ENCODE measurements at regions not wholly inside any gene's neighbourhood (a gene's known extent, or its start where the extent isn't known, plus 50 kb on each side); places are given as distances from the start of the nearest gene placed in this dataset.

DNA sequence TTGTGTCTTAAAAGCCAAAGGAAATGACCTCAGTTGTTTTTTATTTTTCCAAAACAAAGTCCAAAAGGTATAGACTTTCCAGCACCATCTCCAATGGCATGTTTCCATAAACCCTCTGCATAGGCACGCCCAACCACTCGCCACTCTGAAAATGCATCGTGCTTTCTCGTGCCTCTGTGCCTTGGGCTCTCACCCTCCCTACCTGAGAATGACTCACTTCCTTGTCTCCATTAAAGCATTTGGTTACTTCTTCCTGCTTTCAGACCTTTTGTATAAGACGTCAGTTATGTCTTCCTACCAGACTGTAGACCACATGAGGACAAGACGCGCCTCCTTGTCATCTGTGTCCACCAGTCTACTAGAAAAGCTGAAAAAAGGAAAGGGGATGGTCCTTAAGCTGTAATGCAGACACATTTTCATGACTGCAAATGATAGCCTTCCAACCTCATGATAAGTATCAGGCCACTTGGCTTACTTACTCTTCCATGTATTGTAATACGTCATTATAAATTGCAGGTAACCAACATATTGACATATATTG lies 61.2 kb upstream of the CDYL start:
- TF ChIP-seq ZBTB7A (IDR thresholded peaks at IDR 0.05; ENCODE audit: low read depth) (no peak), EP300 (IDR thresholded peaks at IDR 0.05; ENCODE audit: borderline replicate concordance) (no peak), FOXM1 (IDR thresholded peaks at IDR 0.05; ENCODE audit: borderline replicate concordance, low read depth) (no peak), CREB1 (IDR thresholded peaks at IDR 0.05; ENCODE audit: low read depth) (no peak), YY1 (IDR thresholded peaks at IDR 0.05; ENCODE audit: low read depth) (no peak), EGR1 (IDR thresholded peaks at IDR 0.05) (no peak), NFIC (IDR thresholded peaks at IDR 0.05) (no peak), TCF12 (IDR thresholded peaks at IDR 0.05; ENCODE audit: low read depth) (no peak), TAF1 (IDR thresholded peaks at IDR 0.05; ENCODE audit: low read depth) (no peak), RAD21 (IDR thresholded peaks at IDR 0.05; ENCODE audit: low read depth) (no peak), CEBPB (IDR thresholded peaks at IDR 0.05) (no peak), TEAD4 (IDR thresholded peaks at IDR 0.05) (no peak)
- TF ChIP-seq, protein P1, sequence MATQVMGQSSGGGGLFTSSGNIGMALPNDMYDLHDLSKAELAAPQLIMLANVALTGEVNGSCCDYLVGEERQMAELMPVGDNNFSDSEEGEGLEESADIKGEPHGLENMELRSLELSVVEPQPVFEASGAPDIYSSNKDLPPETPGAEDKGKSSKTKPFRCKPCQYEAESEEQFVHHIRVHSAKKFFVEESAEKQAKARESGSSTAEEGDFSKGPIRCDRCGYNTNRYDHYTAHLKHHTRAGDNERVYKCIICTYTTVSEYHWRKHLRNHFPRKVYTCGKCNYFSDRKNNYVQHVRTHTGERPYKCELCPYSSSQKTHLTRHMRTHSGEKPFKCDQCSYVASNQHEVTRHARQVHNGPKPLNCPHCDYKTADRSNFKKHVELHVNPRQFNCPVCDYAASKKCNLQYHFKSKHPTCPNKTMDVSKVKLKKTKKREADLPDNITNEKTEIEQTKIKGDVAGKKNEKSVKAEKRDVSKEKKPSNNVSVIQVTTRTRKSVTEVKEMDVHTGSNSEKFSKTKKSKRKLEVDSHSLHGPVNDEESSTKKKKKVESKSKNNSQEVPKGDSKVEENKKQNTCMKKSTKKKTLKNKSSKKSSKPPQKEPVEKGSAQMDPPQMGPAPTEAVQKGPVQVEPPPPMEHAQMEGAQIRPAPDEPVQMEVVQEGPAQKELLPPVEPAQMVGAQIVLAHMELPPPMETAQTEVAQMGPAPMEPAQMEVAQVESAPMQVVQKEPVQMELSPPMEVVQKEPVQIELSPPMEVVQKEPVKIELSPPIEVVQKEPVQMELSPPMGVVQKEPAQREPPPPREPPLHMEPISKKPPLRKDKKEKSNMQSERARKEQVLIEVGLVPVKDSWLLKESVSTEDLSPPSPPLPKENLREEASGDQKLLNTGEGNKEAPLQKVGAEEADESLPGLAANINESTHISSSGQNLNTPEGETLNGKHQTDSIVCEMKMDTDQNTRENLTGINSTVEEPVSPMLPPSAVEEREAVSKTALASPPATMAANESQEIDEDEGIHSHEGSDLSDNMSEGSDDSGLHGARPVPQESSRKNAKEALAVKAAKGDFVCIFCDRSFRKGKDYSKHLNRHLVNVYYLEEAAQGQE (IDR thresholded peaks at IDR 0.05; ENCODE audit: low read depth): no peak
- TF ChIP-seq, protein P2, sequence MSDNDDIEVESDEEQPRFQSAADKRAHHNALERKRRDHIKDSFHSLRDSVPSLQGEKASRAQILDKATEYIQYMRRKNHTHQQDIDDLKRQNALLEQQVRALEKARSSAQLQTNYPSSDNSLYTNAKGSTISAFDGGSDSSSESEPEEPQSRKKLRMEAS (IDR thresholded peaks at IDR 0.05): no peak
- TF ChIP-seq, protein P3, sequence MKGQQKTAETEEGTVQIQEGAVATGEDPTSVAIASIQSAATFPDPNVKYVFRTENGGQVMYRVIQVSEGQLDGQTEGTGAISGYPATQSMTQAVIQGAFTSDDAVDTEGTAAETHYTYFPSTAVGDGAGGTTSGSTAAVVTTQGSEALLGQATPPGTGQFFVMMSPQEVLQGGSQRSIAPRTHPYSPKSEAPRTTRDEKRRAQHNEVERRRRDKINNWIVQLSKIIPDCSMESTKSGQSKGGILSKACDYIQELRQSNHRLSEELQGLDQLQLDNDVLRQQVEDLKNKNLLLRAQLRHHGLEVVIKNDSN (IDR thresholded peaks at IDR 0.05): no peak

DNA sequence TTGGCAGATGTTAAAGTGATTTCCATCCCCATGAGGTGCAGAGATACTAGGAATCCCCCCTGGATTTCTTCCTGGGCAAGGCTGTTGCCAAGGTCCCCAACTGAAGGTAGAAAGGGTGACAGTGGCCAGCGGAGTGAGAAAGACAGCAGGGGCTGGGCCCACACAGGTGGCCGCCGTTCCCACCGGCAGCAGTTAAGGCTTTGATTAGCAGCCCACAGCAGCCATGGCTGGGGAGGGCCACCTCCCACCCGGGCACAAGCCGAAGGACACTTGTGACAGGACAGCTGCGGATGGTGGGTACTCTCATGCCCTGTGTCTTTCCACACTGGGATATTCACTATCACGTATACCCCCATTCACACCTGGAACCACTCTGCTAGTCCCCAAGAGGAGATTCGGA lies 63.9 kb upstream of the CDYL start:
- TF ChIP-seq TCF12 (IDR thresholded peaks at IDR 0.05; ENCODE audit: low read depth) (no peak), NFIC (IDR thresholded peaks at IDR 0.05) (no peak), ZBTB7A (IDR thresholded peaks at IDR 0.05; ENCODE audit: low read depth) (no peak), FOXM1 (IDR thresholded peaks at IDR 0.05; ENCODE audit: borderline replicate concordance, low read depth) (no peak), TEAD4 (IDR thresholded peaks at IDR 0.05) (no peak), TAF1 (IDR thresholded peaks at IDR 0.05; ENCODE audit: low read depth) (no peak), YY1 (IDR thresholded peaks at IDR 0.05; ENCODE audit: low read depth) (no peak), EGR1 (IDR thresholded peaks at IDR 0.05) (no peak), EP300 (IDR thresholded peaks at IDR 0.05; ENCODE audit: borderline replicate concordance) (no peak), CREB1 (IDR thresholded peaks at IDR 0.05; ENCODE audit: low read depth) (no peak), CEBPB (IDR thresholded peaks at IDR 0.05) (no peak), RAD21 (IDR thresholded peaks at IDR 0.05; ENCODE audit: low read depth) (no peak)
- TF ChIP-seq, protein P2 (IDR thresholded peaks at IDR 0.05): no peak
- TF ChIP-seq, protein P1 (IDR thresholded peaks at IDR 0.05; ENCODE audit: low read depth): no peak
- TF ChIP-seq, protein P3 (IDR thresholded peaks at IDR 0.05): no peak

DNA sequence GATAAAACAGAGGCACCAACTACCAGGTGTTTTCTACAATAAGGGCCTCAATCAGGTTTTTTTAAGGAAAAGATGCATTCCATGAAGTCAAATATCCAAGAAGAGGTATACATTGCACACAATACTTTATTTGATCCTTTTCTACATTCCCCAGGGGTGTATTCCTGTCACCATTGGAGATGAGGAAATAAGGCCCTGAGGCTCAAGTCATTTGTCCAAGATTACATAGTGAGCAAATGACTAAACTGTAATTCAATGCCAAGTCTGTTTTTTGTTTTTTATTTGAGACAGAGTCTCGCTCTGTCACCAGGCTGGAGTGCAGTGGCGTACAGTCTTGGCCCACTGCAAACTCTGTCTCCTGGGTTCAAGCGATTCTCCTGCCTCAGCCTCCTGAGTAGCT lies 69.2 kb upstream of the CDYL start:
- TF ChIP-seq ZBTB7A (IDR thresholded peaks at IDR 0.05; ENCODE audit: low read depth): no peak
- TF ChIP-seq CEBPB (IDR thresholded peaks at IDR 0.05): no peak

DNA sequence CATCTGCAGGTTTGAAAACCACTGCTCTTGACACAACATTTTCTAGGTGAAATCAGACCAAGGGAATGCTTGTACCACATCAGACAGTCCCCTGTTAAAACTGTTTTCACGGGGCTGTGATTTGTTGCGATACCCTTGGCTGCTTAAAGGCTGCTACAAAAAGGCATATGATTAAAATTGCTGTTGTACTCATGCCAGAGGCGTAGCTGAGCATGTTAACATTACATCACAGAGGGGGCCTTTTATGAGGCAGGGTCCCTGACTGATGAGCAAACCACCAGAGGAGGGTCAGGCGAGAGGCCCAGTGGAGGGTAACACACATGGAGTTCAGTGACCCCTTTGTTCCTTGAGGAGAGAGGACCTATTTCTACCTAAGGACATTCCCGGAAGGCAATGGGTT lies 70.4 kb upstream of the CDYL start:
- TF ChIP-seq CEBPB (IDR thresholded peaks at IDR 0.05): no peak
- no peak for TF ChIP-seq NFIC (IDR thresholded peaks at IDR 0.05)
- TF ChIP-seq YY1 (IDR thresholded peaks at IDR 0.05; ENCODE audit: low read depth): no peak
- TF ChIP-seq, protein P1 (IDR thresholded peaks at IDR 0.05; ENCODE audit: low read depth): no peak

DNA sequence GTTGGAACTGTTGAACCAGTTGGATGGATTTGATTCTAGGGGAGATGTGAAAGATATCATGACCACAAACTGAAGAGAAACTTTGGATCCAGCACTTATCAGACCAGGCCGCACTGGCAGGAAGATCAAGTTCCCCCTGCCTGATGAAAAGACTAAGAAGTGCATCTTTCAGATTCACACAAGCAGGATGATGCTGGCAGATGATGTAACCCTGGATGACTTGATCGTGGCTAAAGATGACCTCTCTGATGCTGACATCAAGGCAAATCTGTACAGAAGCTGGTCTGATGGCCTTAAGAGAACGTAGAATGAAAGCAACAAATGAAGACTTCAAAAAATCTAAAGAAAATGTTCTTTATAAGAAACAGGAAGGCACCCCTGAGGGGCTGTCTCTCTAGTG lies 72.8 kb upstream of the CDYL start:
- TF ChIP-seq YY1 (IDR thresholded peaks at IDR 0.05; ENCODE audit: low read depth): no peak
- TF ChIP-seq TEAD4 (IDR thresholded peaks at IDR 0.05): no peak
- no peak for TF ChIP-seq CEBPB (IDR thresholded peaks at IDR 0.05)
- no peak for TF ChIP-seq TAF1 (IDR thresholded peaks at IDR 0.05; ENCODE audit: low read depth)
